Ishikawa (cell line): ENCODE measurements at regions not wholly inside any gene's neighbourhood (a gene's known extent, or its start where the extent isn't known, plus 50 kb on each side); places are given as distances from the start of the nearest gene placed in this dataset.

Experiments used
- CREB1 ChIP-seq: IDR thresholded peaks from 2 replicates; pipeline ENCODE4 v1.6.1; 2012; ENCODE audit warnings: low read depth
- EGR1 ChIP-seq: IDR thresholded peaks from 2 replicates; pipeline ENCODE4 v1.6.1; 2012
- EP300 ChIP-seq: IDR thresholded peaks from 2 replicates; pipeline ENCODE4 v1.6.1; 2012; ENCODE audit warnings: borderline replicate concordance
- MAX ChIP-seq: IDR thresholded peaks from 2 replicates; pipeline ENCODE4 v1.6.1; 2012
- NFIC ChIP-seq: IDR thresholded peaks from 2 replicates; pipeline ENCODE4 v1.6.1; 2012
- RAD21 ChIP-seq: IDR thresholded peaks from 2 replicates; pipeline ENCODE4 v1.6.1; 2012; ENCODE audit warnings: low read depth
- REST ChIP-seq: IDR thresholded peaks from 2 replicates; pipeline ENCODE4 v1.6.1; 2012; ENCODE audit warnings: low read depth, mild to moderate bottlenecking
- TAF1 ChIP-seq: IDR thresholded peaks from 2 replicates; pipeline ENCODE4 v1.6.1; 2012; ENCODE audit warnings: low read depth, mild to moderate bottlenecking
- TCF12 ChIP-seq: IDR thresholded peaks from 2 replicates; pipeline ENCODE4 v1.6.1; 2012; ENCODE audit warnings: low read depth
- TEAD4 ChIP-seq: IDR thresholded peaks from 2 replicates; pipeline ENCODE4 v1.6.1; 2012
- USF1 ChIP-seq: IDR thresholded peaks from 2 replicates; pipeline ENCODE4 v1.6.1; 2012
- YY1 ChIP-seq: IDR thresholded peaks from 2 replicates; pipeline ENCODE4 v1.6.1; 2012; ENCODE audit warnings: low read depth
- ZBTB7A ChIP-seq: IDR thresholded peaks from 2 replicates; pipeline ENCODE4 v1.6.1; 2012; ENCODE audit warnings: low read depth

- TF ChIP-seq EGR1 (no peak), EP300 (no peak), REST (no peak), USF1 (no peak), MAX (no peak), RAD21 (no peak), YY1 (no peak), TCF12 (no peak), NFIC (no peak), TAF1 (no peak), ZBTB7A (no peak), CREB1 (no peak), TEAD4 (no peak)
Measured at GRCh38 chr1:104526158-104526795, 776.6 kb downstream of the AMY1C start.
